HL-60 (cell line): ENCODE measurements at regions not wholly inside any gene's neighbourhood (a gene's known extent, or its start where the extent isn't known, plus 50 kb on each side); places are given as distances from the start of the nearest gene placed in this dataset.
"Not testable (repeated sequence)": the region's sequence is repeated elsewhere in the genome, so short reads cannot be mapped to it uniquely, and the experiment has no call there.

Experiments
- DNase-seq, 2 experiments: peaks; one replicate each; pipeline ENCODE4 v3.0.0-alpha.2; 2010 to 2020; ENCODE audit warnings: low read depth in 1 of 2, low spot score in 1 of 2
- H3K27ac ChIP-seq: fragments of 250-450 bp; sonication (Bioruptor Pico); replicated peaks from 2 replicates; pipeline ENCODE4 v1.5.1; 2020; ENCODE audit warnings: mild to moderate bottlenecking, moderate library complexity
- H3K27me3 ChIP-seq: fragments of 250-450 bp; sonication (Bioruptor Pico); 2 replicates; pipeline ENCODE4 v1.5.1; 2021; ENCODE audit warnings: mild to moderate bottlenecking, moderate library complexity; ENCODE audit not compliant: insufficient read depth, poor library complexity, severe bottlenecking
- H3K4me3 ChIP-seq: replicated peaks from 2 replicates; pipeline ENCODE4 v1.5.1; 2011; ENCODE audit warnings: mild to moderate bottlenecking, control low read depth, low read length; ENCODE audit not compliant: insufficient read depth
- GABPA ChIP-seq: IDR thresholded peaks from 2 replicates; pipeline ENCODE4 v1.6.1; 2012; ENCODE audit warnings: low read depth
- POLR2AphosphoS5 ChIP-seq: IDR thresholded peaks from 2 replicates; pipeline ENCODE4 v1.6.1; 2012; ENCODE audit warnings: low read depth
- SPI1 ChIP-seq: IDR thresholded peaks from 2 replicates; pipeline ENCODE4 v1.6.1; 2012; ENCODE audit warnings: low read depth, mild to moderate bottlenecking, borderline replicate concordance
- TF ChIP-seq, protein P1 (sequence below): IDR thresholded peaks from 2 replicates; pipeline ENCODE4 v1.6.1; 2012; ENCODE audit warnings: low read depth; ENCODE audit not compliant: insufficient replicate concordance
- TF ChIP-seq, protein P2 (sequence below): IDR thresholded peaks from one replicate; pipeline ENCODE4 v1.5.1; 2011; ENCODE audit warnings: low read length, control low read depth, inconsistent platforms; ENCODE audit not compliant: insufficient read depth

DNA sequence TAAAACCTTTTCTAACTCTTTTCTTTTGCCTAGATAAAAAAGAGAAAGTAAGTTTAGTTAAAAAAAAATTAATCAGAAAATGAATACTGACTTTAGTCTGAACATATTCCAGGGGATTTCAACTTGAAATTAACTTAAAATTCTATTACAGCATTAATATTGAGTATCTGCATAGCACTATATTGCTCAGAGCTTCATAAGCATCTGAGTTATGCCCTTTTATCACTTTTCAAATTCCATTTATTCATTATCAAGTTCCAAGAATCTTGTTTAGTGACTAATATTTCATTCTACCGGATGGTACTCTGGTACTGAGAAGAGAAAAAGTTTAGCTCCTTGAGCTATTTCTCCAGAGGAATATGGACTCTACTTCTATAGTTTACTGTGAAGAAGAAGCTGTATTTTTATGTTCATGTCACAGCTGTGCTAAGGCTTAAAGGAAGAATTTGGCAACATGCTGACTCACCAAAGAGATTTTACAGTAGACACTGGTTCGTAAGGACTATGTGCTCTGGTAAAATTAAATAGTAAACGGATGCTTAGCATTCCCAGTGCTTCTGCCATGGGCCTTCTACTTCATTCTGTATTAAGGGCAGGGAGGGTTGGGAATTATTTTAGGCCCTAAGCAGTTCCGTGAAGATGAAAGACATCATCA is 285.2 kb upstream of the SEMA6A start:
- Histone ChIP-seq H3K27me3 (no peaks in the 10 kb centered on the region), H3K4me3 (no peak overlapping the region), H3K27ac (no peak overlapping the region)
- TF ChIP-seq GABPA (no peak), POLR2AphosphoS5 (no peak), SPI1 (no peak)
- TF ChIP-seq, protein P1, sequence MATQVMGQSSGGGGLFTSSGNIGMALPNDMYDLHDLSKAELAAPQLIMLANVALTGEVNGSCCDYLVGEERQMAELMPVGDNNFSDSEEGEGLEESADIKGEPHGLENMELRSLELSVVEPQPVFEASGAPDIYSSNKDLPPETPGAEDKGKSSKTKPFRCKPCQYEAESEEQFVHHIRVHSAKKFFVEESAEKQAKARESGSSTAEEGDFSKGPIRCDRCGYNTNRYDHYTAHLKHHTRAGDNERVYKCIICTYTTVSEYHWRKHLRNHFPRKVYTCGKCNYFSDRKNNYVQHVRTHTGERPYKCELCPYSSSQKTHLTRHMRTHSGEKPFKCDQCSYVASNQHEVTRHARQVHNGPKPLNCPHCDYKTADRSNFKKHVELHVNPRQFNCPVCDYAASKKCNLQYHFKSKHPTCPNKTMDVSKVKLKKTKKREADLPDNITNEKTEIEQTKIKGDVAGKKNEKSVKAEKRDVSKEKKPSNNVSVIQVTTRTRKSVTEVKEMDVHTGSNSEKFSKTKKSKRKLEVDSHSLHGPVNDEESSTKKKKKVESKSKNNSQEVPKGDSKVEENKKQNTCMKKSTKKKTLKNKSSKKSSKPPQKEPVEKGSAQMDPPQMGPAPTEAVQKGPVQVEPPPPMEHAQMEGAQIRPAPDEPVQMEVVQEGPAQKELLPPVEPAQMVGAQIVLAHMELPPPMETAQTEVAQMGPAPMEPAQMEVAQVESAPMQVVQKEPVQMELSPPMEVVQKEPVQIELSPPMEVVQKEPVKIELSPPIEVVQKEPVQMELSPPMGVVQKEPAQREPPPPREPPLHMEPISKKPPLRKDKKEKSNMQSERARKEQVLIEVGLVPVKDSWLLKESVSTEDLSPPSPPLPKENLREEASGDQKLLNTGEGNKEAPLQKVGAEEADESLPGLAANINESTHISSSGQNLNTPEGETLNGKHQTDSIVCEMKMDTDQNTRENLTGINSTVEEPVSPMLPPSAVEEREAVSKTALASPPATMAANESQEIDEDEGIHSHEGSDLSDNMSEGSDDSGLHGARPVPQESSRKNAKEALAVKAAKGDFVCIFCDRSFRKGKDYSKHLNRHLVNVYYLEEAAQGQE = no peak
- TF ChIP-seq, protein P2, sequence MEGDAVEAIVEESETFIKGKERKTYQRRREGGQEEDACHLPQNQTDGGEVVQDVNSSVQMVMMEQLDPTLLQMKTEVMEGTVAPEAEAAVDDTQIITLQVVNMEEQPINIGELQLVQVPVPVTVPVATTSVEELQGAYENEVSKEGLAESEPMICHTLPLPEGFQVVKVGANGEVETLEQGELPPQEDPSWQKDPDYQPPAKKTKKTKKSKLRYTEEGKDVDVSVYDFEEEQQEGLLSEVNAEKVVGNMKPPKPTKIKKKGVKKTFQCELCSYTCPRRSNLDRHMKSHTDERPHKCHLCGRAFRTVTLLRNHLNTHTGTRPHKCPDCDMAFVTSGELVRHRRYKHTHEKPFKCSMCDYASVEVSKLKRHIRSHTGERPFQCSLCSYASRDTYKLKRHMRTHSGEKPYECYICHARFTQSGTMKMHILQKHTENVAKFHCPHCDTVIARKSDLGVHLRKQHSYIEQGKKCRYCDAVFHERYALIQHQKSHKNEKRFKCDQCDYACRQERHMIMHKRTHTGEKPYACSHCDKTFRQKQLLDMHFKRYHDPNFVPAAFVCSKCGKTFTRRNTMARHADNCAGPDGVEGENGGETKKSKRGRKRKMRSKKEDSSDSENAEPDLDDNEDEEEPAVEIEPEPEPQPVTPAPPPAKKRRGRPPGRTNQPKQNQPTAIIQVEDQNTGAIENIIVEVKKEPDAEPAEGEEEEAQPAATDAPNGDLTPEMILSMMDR = no peak
- DNase-seq = no peak

DNA sequence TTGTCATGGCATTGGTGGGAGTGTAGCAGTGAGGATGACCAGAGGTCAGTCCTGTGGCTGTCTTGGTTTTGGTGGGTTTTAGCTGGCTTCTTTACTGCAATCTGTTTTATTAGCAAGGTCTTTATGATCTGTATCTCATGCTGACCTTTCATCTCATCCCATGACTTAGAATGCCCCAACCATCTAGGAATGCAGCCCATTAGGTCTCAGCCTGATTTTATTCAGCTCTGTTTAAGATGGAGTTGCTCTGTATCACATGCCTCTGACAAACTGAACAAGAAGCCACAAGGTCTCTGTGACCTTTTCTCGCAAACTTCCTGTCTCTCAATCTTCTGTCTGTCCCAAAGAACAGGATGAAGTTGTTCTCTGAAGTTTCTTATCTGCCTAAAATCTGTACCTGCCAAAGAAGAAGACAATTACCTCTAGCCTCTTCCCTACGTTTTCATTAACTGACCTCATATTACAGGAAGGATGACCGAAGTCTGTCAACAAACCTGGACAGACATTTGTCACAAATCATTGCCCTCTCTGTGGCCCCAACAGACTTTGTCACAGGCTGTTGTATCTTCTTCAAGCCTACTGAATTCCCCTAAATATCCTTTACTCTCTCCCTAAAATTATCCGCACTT is 284.2 kb upstream of the SEMA6A start:
- no peaks in the 10 kb centered on the region for H3K27me3 ChIP-seq
- H3K27ac ChIP-seq = no peak overlapping the region
- no peak for DNase-seq
- TF ChIP-seq SPI1 (no peak), GABPA (no peak), POLR2AphosphoS5 (no peak)
- TF ChIP-seq, protein P1 = no peak
- TF ChIP-seq, protein P2 = no peak
- no peak overlapping the region for H3K4me3 ChIP-seq

DNA sequence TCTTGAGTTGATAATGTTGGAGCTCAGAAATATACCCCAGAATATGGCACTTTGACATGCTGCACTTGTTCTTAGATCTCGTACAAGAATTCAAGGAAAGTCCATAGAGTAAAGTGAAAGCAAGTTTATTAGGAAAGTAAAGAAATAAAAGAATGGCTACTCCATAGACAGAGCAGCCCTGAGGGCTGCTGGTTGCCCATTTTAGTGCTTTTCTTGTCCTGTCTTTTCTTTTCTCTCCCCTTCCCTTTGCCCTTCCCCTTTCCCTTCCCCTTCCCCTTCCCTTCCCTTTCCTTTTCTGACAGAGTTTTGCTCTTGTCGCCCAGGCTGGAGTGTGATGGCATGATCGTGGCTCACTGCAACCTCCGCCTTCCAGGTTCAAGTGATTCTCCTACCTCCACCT is 283.4 kb upstream of the SEMA6A start:
- DNase-seq, H3K27me3 ChIP-seq, H3K4me3 ChIP-seq, H3K27ac ChIP-seq: not testable (repeated sequence)

DNA sequence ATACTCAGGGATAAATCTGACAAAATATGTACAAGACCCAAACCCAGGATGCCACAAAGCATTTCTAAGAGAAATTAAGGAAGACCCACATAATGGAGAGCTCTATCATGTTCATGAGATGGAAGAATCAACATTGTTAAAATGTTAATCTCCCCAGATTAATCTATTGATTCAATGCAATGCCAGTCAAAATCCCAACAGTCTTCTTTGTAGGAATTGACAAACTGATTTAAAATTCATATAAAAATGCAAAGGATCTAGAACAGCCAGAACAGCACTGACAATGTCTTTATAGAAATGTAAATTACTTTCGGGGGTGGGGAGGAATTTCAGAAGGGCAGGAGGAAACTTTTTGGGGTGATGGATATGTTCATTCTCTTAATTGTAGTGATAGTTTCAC is 281.6 kb upstream of the SEMA6A start:
- TF ChIP-seq POLR2AphosphoS5 (no peak), GABPA (no peak), SPI1 (no peak)
- TF ChIP-seq, protein P2 = no peak
- TF ChIP-seq, protein P1 = no peak
- no peak for DNase-seq
- Histone ChIP-seq H3K4me3 (no peak overlapping the region), H3K27ac (no peak overlapping the region), H3K27me3 (no peaks in the 10 kb centered on the region)
